Lung (tissue), 11 donors: ENCODE measurements at regions not wholly inside any gene's neighbourhood (a gene's known extent, or its start where the extent isn't known, plus 50 kb on each side); places are given as distances from the start of the nearest gene placed in this dataset.
A peak's percentile ranks its signal among the peaks of the same experiment; 100 is the strongest.
"Not testable (repeated sequence)": the region's sequence is repeated elsewhere in the genome, so short reads cannot be mapped to it uniquely, and the experiment has no call there.

Source experiments
- ATAC-seq: fragments of 200-7000 bp; cut with Tn5 transposase; one replicate; pipeline ENCODE4 v1.9.1; 2020; ENCODE audit warnings: moderate number of reproducible peaks; ENCODE audit not compliant: insufficient read depth, low FRiP score
- DNase-seq, 3 donors: peaks; one replicate each; pipeline ENCODE4 v3.0.0-alpha.2; 2013 to 2017
- H3K27ac ChIP-seq, 2 donors: one replicate each; pipeline ENCODE4 v1.5.1; 2013; ENCODE audit warnings: mild to moderate bottlenecking in 2 of 2, moderate library complexity in 2 of 2, control low read depth in 1 of 2, inconsistent platforms in 1 of 2, low read depth in 1 of 2, low read length in 1 of 2
- H3K27me3 ChIP-seq, 3 donors: one replicate each; pipeline ENCODE4 v1.5.1; 2013; ENCODE audit warnings: low read length in 2 of 3; ENCODE audit not compliant: control insufficient read depth in 3 of 3, insufficient read depth in 3 of 3
- H3K36me3 ChIP-seq, 4 donors: one replicate each; pipeline ENCODE4 v1.5.1; 2013; ENCODE audit warnings: low read length in 4 of 4, mild to moderate bottlenecking in 1 of 4, moderate library complexity in 1 of 4; ENCODE audit not compliant: control insufficient read depth in 4 of 4, insufficient read depth in 4 of 4
- H3K4me1 ChIP-seq, 5 donors: one replicate each; pipeline ENCODE4 v1.5.1; 2013; ENCODE audit warnings: low read length in 5 of 5, mild to moderate bottlenecking in 2 of 5, moderate library complexity in 1 of 5; ENCODE audit not compliant: control insufficient read depth in 5 of 5, insufficient read depth in 5 of 5
- H3K4me3 ChIP-seq: one replicate; pipeline ENCODE4 v1.5.1; 2013; ENCODE audit warnings: mild to moderate bottlenecking, control low read depth, moderate library complexity
- H3K9ac ChIP-seq, 2 donors: one replicate each; pipeline ENCODE4 v1.5.1; 2013; ENCODE audit warnings: low read length in 2 of 2, control low read depth in 1 of 2; ENCODE audit not compliant: insufficient read depth in 1 of 2
- H3K9me3 ChIP-seq, 4 donors: one replicate each; pipeline ENCODE4 v1.5.1; 2013; ENCODE audit warnings: low read length in 3 of 4, mild to moderate bottlenecking in 1 of 4, moderate library complexity in 1 of 4; ENCODE audit not compliant: control insufficient read depth in 4 of 4, insufficient read depth in 3 of 4
- WGBS, 2 donors: extraction: QIAGEN DNeasy Blood & Tissue Kit; methylation state at CpG; one replicate each; pipeline ENCODE4 v1.1.7; 2013; 5-methylcytosine and 5-hydroxymethylcytosine counted together
- TF ChIP-seq, protein P1 (sequence below): IDR thresholded peaks from 2 replicates; pipeline ENCODE4 v1.5.1; 2012; ENCODE audit warnings: mild to moderate bottlenecking; ENCODE audit errors: control extremely low read depth, extremely low read depth
- donor health status: control.
- donor health status: control.
- donor health status: Bipolar disorder and iron deficiency.
- donor health status: healthy.
- donor health status: DM: yes; HTN: yes; CAD: no.

GRCh38 chr6:1163501-1163900 is 148.4 kb upstream of the FOXQ1 start:
- Histone ChIP-seq H3K9ac (no peak overlapping the region), H3K27ac (no peak overlapping the region), H3K4me3 (no peak overlapping the region), H3K4me1 (peaks cover 0 to 4% (median 0%) of the 10 kb centered on the region in 5 donors), H3K36me3 (no peaks in the 10 kb centered on the region), H3K9me3 (peaks cover 0 to 3% (median 0%) of the 10 kb centered on the region in 4 donors), H3K27me3 (no peaks in the 10 kb centered on the region)
- DNase-seq, result no peak
- TF ChIP-seq, protein P1, sequence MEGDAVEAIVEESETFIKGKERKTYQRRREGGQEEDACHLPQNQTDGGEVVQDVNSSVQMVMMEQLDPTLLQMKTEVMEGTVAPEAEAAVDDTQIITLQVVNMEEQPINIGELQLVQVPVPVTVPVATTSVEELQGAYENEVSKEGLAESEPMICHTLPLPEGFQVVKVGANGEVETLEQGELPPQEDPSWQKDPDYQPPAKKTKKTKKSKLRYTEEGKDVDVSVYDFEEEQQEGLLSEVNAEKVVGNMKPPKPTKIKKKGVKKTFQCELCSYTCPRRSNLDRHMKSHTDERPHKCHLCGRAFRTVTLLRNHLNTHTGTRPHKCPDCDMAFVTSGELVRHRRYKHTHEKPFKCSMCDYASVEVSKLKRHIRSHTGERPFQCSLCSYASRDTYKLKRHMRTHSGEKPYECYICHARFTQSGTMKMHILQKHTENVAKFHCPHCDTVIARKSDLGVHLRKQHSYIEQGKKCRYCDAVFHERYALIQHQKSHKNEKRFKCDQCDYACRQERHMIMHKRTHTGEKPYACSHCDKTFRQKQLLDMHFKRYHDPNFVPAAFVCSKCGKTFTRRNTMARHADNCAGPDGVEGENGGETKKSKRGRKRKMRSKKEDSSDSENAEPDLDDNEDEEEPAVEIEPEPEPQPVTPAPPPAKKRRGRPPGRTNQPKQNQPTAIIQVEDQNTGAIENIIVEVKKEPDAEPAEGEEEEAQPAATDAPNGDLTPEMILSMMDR, result no peak
- 88 to 89% methylated on average over 5 of the region's 5 CpGs for WGBS, 2 donors
- no peak for ATAC-seq

- Histone ChIP-seq H3K4me3 (no peak overlapping the region), H3K9ac (no peak overlapping the region), H3K4me1 (peaks cover 0 to 4% (median 0%) of the 10 kb centered on the region in 5 donors), H3K27me3 (no peaks in the 10 kb centered on the region), H3K36me3 (no peaks in the 10 kb centered on the region), H3K27ac (no peak overlapping the region), H3K9me3 (peaks cover 0 to 3% (median 0%) of the 10 kb centered on the region in 4 donors)
- WGBS, 2 donors, result 62 to 73% methylated on average over 8 of the region's 8 CpGs
- peak in 1 of 3 donors; percentile 54 for DNase-seq
- TF ChIP-seq, protein P1, result no peak
- no peak for ATAC-seq
Observed at GRCh38 chr6:1162367-1163275, 149.3 kb upstream of the FOXQ1 start.

- not testable (repeated sequence) for H3K4me1 ChIP-seq, DNase-seq, H3K27me3 ChIP-seq, ATAC-seq, H3K9me3 ChIP-seq, H3K27ac ChIP-seq, H3K36me3 ChIP-seq, H3K9ac ChIP-seq, H3K4me3 ChIP-seq
- WGBS, 2 donors, result 86 to 90% methylated on average over 3 of the region's 3 CpGs
Observed at GRCh38 chr6:1156411-1156810, 155.5 kb upstream of the FOXQ1 start.

DNA sequence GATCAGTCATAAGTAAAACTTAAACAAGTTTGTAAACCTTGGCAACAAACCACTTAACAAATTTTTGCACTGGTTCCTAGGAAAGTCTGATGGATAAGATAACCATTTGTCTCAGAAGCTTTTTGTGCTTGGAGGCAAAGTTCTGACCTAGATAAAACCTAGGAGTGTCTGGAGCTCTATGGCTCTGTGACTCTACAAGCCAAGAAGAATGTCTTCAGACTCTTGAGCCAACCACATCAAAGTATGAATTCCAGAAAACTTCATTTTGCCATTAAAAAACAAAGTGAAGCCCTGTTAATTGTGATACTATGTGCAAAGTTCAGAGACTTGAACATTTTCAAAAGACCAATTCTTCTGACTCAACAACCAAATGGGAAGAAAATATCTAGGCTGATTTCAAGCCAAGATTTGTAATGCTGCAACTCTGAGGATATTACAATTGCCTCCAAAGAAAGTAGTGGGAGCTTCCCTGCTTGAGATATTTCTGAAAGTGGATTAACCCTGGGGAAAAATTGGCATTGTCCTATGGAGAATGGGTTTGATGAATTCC is 158.1 kb upstream of the FOXQ1 start:
- TF ChIP-seq, protein P1, result no peak
- ATAC-seq (no peak), DNase-seq (no peak)
- H3K4me3 ChIP-seq, result no peak overlapping the region
- H3K27ac ChIP-seq, result no peak overlapping the region
- no peaks in the 10 kb centered on the region for H3K27me3 ChIP-seq
- peaks cover 0 to 7% (median 0%) of the 10 kb centered on the region in 5 donors for H3K4me1 ChIP-seq
- H3K9ac ChIP-seq, result no peak overlapping the region
- no peaks in the 10 kb centered on the region for H3K36me3 ChIP-seq
- H3K9me3 ChIP-seq, result peaks cover 0 to 9% (median 2%) of the 10 kb centered on the region in 4 donors
